K562 (cell line): ENCODE measurements at regions not wholly inside any gene's neighbourhood (a gene's known extent, or its start where the extent isn't known, plus 50 kb on each side); places are given as distances from the start of the nearest gene placed in this dataset.

ENCODE experiments used
- ATF1 ChIP-seq, 2 experiments: fragments of 450-650 bp in 1 of 2; IDR thresholded peaks; 2 replicates each; pipeline ENCODE4 v1.6.1; 2016; ENCODE audit warnings: missing compliant biosample characterization in 1 of 2, missing genetic modification characterization in 1 of 2
- CLOCK ChIP-seq: fragments of 250-450 bp; sonication (Bioruptor Pico); IDR thresholded peaks from 2 replicates; pipeline ENCODE4 v1.4.0; 2020; ENCODE audit warnings: mild to moderate bottlenecking, moderate library complexity, borderline replicate concordance
- HES1 ChIP-seq: fragments of 450-650 bp; IDR thresholded peaks from 2 replicates; pipeline ENCODE4 v1.6.1; 2016; ENCODE audit warnings: low read depth, mild to moderate bottlenecking, moderate library complexity
- SMC3 ChIP-seq: conservative IDR thresholded peaks from 2 replicates; pipeline ENCODE4 v1.6.1; 2011; ENCODE audit warnings: low read depth, low read length, improper control_type of control experiment; ENCODE audit not compliant: insufficient read depth
- ZNF121 ChIP-seq: sonication (generic); formaldehyde crosslinking; conservative IDR thresholded peaks from 2 replicates; pipeline ENCODE4 v1.8.0; 2022; ENCODE audit warnings: missing genetic modification reagents
- ZNF512 ChIP-seq: IDR thresholded peaks from 2 replicates; pipeline ENCODE4 v1.6.1; 2016; ENCODE audit warnings: missing genetic modification characterization, missing compliant biosample characterization
- TF ChIP-seq, protein P1 (sequence below), 2 experiments: IDR thresholded peaks in 1 of 2; conservative IDR thresholded peaks in 1 of 2; 2 replicates each; pipeline ENCODE4 v1.6.1; 2016; ENCODE audit warnings: low read depth in 2 of 2, mild to moderate bottlenecking in 1 of 2, missing compliant biosample characterization in 1 of 2, missing genetic modification characterization in 1 of 2, moderate library complexity in 1 of 2

GRCh38 chr9:88641456-88642240 lies 106.7 kb downstream of the NXNL2 start (continued):
- no peak for TF ChIP-seq CLOCK (CRISPR knock-in tag)
- TF ChIP-seq ZNF512 (tag), result no peak
- no peak for TF ChIP-seq ZNF121 (CRISPR knock-in tag)
- TF ChIP-seq SMC3, result no peak
- TF ChIP-seq ATF1 (CRISPR knock-in tag; IDR thresholded peaks at IDR 0.05), result no peak
- TF ChIP-seq ATF1 (tag; IDR thresholded peaks at IDR 0.05), result no peak
- no peak for TF ChIP-seq HES1
- TF ChIP-seq, protein P1, sequence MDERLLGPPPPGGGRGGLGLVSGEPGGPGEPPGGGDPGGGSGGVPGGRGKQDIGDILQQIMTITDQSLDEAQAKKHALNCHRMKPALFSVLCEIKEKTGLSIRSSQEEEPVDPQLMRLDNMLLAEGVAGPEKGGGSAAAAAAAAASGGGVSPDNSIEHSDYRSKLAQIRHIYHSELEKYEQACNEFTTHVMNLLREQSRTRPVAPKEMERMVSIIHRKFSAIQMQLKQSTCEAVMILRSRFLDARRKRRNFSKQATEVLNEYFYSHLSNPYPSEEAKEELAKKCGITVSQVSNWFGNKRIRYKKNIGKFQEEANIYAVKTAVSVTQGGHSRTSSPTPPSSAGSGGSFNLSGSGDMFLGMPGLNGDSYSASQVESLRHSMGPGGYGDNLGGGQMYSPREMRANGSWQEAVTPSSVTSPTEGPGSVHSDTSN (CRISPR knock-in tag; IDR thresholded peaks at IDR 0.05; ENCODE audit: low read depth), result no peak
- TF ChIP-seq, protein P1 (tag; conservative IDR thresholded peaks at IDR 0.05; ENCODE audit: low read depth), result no peak
